ENCODE measurements at regions not wholly inside any gene's neighbourhood (a gene's known extent, or its start where the extent isn't known, plus 50 kb on each side); places are given as distances from the start of the nearest gene placed in this dataset.
"Not testable (repeated sequence)": the region's sequence is repeated elsewhere in the genome, so short reads cannot be mapped to it uniquely, and the experiment has no call there.

DNA sequence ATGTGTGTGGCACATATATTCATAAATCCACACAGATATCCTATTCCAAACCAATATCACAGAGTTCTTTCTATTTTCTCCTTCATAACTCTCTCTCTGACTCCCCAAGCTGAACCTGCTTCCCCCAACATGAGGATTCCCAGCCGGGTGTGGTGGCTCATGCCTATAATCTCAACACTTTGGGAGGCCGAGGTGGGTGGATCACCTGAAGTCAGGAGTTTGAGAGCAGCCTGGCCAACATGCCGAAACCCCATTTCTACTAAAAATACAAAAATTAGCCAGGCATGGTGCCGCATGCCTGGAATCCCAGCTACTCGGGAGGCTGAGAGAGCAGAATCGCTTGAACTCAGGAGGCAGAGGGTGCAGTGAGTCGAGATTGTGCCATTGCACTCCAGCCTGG lies 86.3 kb upstream of the GLI2 start:
- POLR2A ChIA-PET, result not testable (repeated sequence)

GRCh38 chr2:120650022-120650644 lies 85.5 kb upstream of the GLI2 start:
- no peak for FAIRE-seq
- BruUV-seq (replicated peaks), result no TSS peak
- Histone ChIP-seq H2AFZ (ENCODE audit: low read length) (no peak overlapping the region), H3K36me3 (replicated peaks in 1 of 2; ENCODE audit: control insufficient read depth in 1 of 2, insufficient read depth in 2 of 2, low read length in 2 of 2) (no peaks in the 10 kb centered on the region), H3K27me3 (ENCODE audit: control insufficient read depth in 1 of 2, insufficient read depth in 2 of 2, low read length in 2 of 2) (peaks cover 0 to 4% of the 10 kb centered on the region in 2 experiments; a peak in 3 of 5 replicates), H3K9me3 (ENCODE audit: low read length) (peaks cover 28% of the 10 kb centered on the region), H3K9ac (ENCODE audit: insufficient read depth, low read depth, low read length) (no peak overlapping the region), H3K79me2 (ENCODE audit: insufficient read depth, low read length) (no peaks in the 10 kb centered on the region), H3K4me3 (replicated peaks in 1 of 3; ENCODE audit: insufficient read depth in 1 of 3, low read depth in 2 of 3, low read length in 3 of 3) (no peak overlapping the region), H3K27ac (ENCODE audit: extremely low read length, insufficient read depth, low read length) (no peak overlapping the region), H3K4me2 (ENCODE audit: low read depth, low read length) (no peak overlapping the region), H4K20me1 (ENCODE audit: insufficient read depth, low read length) (no peaks in the 10 kb centered on the region), H3K4me1 (ENCODE audit: insufficient read depth, low read length) (peaks cover 9% of the 10 kb centered on the region; the same call in 1 of the 2 replicates)
- in situ Hi-C loops (cut with HindIII; ENCODE audit: extremely low pct_ligation_motif_present, low pct_unique_long_range_greater_than_20kb) (no loop called here), intact Hi-C loops (cut with micrococcal nuclease; ENCODE audit: unreplicated experiment) (no loop called here)
- no peak for ATAC-seq
- no peak for DNase-seq (ENCODE audit: low spot score)
- WGBS (ENCODE audit: low lambda C conversion rate), result 2% methylated on average over 1 of the region's 1 CpG
- TF ChIP-seq SMC3 (IDR thresholded peaks at IDR 0.05; ENCODE audit: low read length) (no peak), ZNF317 (CRISPR knock-in tag; IDR thresholded peaks at IDR 0.05) (peak; percentile 100), RBM39 (IDR thresholded peaks at IDR 0.05; ENCODE audit: low read depth, low read length, poor library complexity, severe bottlenecking) (no peak), REXO4 (CRISPR knock-in tag; IDR thresholded peaks at IDR 0.05; ENCODE audit: borderline replicate concordance) (no peak), ZNF775 (CRISPR knock-in tag; IDR thresholded peaks at IDR 0.05; ENCODE audit: borderline replicate concordance) (no peak)
- POLR2A ChIA-PET, result no interaction called here
- CTCF ChIA-PET (ENCODE audit: low intra/inter-chr PET ratio, low total read pairs), result no interaction called here

More for the DNA sequence above, 86.3 kb upstream of the GLI2 start:
- H3K4me2 ChIP-seq (ENCODE audit: low read depth, low read length); H3K27ac ChIP-seq (ENCODE audit: extremely low read length, insufficient read depth, low read length); H3K4me1 ChIP-seq (ENCODE audit: insufficient read depth, low read length); H3K79me2 ChIP-seq (ENCODE audit: insufficient read depth, low read length); ATAC-seq; BruUV-seq (replicated peaks); H3K9ac ChIP-seq (ENCODE audit: insufficient read depth, low read depth, low read length); intact Hi-C loops (cut with micrococcal nuclease; ENCODE audit: unreplicated experiment); CTCF ChIA-PET (ENCODE audit: low intra/inter-chr PET ratio, low total read pairs); H3K36me3 ChIP-seq (replicated peaks in 1 of 2; ENCODE audit: control insufficient read depth in 1 of 2, insufficient read depth in 2 of 2, low read length in 2 of 2); H3K27me3 ChIP-seq (ENCODE audit: control insufficient read depth in 1 of 2, insufficient read depth in 2 of 2, low read length in 2 of 2); in situ Hi-C loops (cut with HindIII; ENCODE audit: extremely low pct_ligation_motif_present, low pct_unique_long_range_greater_than_20kb); H3K4me3 ChIP-seq (replicated peaks in 1 of 3; ENCODE audit: insufficient read depth in 1 of 3, low read depth in 2 of 3, low read length in 3 of 3); H4K20me1 ChIP-seq (ENCODE audit: insufficient read depth, low read length); DNase-seq (ENCODE audit: low spot score); FAIRE-seq; H2AFZ ChIP-seq (ENCODE audit: low read length): not testable (repeated sequence)
- 31% methylated on average over 7 of the region's 7 CpGs for WGBS (ENCODE audit: low lambda C conversion rate)
- peaks cover 28% of the 10 kb centered on the region for H3K9me3 ChIP-seq (ENCODE audit: low read length)
